Urinary bladder (tissue), 3 donors: ENCODE measurements at regions not wholly inside any gene's neighbourhood (a gene's known extent, or its start where the extent isn't known, plus 50 kb on each side); places are given as distances from the start of the nearest gene placed in this dataset.
A peak's percentile ranks its signal among the peaks of the same experiment; 100 is the strongest.

Experiments used
- DNase-seq: peaks from one replicate; pipeline ENCODE4 v3.0.0-alpha.2; 2015; ENCODE audit errors: extremely low spot score
- H3K27ac ChIP-seq: one replicate; pipeline ENCODE4 v1.5.1; 2013; ENCODE audit warnings: low read depth, mild to moderate bottlenecking, moderate library complexity
- H3K36me3 ChIP-seq: one replicate; pipeline ENCODE4 v1.6.1; 2013; ENCODE audit warnings: mild to moderate bottlenecking, moderate library complexity; ENCODE audit not compliant: insufficient read depth
- H3K4me1 ChIP-seq: one replicate; pipeline ENCODE4 v1.6.1; 2013; ENCODE audit warnings: mild to moderate bottlenecking, moderate library complexity; ENCODE audit not compliant: insufficient read depth
- H3K4me3 ChIP-seq: one replicate; pipeline ENCODE4 v1.5.1; 2013; ENCODE audit warnings: low read depth, low read length
- WGBS: extraction: QIAGEN DNeasy Blood & Tissue Kit; methylation state at CpG from one replicate; pipeline ENCODE4 v1.1.7; 2013; 5-methylcytosine and 5-hydroxymethylcytosine counted together
- donor health status: healthy with polysubstance abuse.
- donor health status: healthy.

DNA sequence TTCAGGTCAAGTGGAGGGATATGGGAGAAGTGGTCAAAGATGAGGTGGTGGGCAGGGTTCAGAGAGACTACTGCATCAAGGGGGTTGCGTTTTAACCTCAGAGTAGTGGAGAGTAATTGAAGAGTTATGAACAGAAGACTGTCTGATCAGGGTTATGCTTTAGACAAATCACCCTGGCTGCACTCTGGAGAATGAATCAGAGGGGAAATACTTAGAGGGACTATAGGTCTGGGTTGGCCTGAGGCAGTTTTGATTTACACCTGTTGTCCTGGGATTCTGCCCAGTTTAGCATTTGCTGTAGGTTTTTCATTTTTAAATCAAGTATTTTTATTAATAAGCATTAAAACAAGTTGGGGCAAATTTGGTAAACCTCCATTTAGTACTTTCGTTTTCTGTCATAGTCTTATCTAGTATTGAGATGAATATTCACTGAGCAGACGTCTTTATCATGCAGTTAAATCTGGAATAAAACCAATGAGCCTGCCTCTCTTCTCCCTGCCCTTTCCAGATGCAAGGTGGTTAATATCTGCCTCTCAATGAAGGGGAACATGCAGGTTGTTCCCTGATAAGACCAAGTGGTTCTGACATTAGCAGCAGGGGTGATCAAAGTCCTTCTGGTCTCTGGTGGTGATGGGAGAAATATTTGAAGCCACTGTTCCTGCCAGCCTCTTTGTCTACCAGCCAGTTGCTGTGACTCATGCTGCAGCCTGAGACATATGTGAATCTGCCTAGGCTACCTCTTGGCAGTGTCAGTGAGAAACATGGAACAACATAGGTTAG is 116.0 kb upstream of the RPS6KA3 start:
- Histone ChIP-seq H3K4me1 (no peaks in the 10 kb centered on the region), H3K4me3 (no peak overlapping the region), H3K27ac (no peak overlapping the region), H3K36me3 (no peaks in the 10 kb centered on the region)
- 41% methylated on average over 3 of the region's 3 CpGs for WGBS
- DNase-seq, result no peak

DNA sequence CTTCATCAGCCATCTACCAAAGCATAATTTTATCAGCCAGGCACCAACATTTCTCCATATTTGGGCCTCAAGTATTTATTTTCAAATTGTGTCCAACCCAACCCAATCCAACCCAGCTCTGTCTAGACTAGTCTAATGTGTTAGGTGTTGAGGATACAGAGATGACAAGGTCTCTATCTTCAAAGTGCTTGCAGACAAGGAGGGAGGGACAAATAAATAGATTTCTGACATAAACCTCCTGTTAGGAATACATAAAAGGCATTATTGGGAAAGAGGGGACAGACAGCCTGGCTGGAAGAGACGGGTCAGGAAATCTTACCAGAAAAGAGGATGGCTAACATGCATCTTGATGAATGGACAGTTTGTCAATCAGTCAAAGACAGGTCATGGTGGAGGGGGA is 115.4 kb upstream of the RPS6KA3 start:
- no peaks in the 10 kb centered on the region for H3K36me3 ChIP-seq
- no peaks in the 10 kb centered on the region for H3K4me1 ChIP-seq
- H3K27ac ChIP-seq, result no peak overlapping the region
- 74% methylated on average over 1 of the region's 1 CpG for WGBS
- H3K4me3 ChIP-seq, result no peak overlapping the region
- no peak for DNase-seq

DNA sequence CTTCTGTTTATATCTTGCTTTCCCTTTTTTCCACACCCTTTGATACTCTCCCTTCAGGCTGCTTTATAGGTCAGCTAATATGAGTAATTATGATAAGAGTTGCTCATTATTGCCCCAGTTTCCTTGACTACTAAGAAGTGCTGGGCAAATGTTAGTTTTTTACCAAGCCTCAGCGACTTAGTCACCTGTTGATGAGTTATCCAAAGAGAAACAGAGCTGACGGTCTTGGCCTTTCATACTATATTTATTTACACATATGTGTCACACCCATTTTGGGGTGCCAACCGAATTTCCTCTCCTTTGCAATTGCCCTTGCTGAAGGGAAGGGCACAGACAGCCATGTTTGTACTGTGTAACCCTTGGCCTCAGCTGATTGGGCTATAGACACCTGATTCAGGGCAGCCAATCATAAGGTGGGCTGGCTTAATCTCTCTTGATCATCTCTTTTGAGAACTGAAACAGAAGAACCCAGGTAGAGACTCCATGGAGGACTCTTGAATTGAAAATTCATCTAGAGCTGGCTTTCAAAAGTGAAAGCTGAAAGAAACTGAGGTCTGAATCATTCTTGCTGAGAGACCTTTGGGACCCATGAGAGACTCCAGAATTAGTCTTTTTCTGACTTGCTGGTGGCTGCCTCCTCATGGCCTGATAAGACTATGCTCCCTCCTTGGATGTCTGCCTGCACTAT is 111.7 kb upstream of the RPS6KA3 start:
- WGBS, result 72% methylated on average over 3 of the region's 3 CpGs

DNA sequence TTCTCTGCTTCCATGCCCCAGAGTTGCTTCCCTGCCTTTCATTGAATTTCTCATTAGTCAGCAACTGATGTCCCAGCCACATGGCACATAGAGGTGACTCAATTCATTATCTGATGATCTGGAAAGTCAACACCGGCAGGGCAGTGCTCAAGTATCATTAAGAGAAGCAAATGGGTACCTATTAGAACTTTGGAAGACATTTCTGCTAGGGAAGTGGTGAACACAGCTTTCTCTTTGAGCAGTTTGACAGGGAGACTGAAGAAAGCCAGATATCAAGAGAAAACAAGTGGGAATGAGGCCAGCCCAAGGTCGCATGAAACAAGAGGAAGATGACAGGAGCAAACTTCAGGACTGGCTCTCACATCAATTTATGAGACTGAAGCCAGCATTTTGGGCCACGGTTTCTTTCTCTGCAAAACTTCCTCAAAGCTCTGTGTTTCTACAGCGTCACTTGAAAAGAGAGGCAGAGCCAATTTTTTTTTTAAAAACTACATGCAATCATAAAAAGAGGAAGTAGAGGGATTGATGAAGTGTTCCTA is 108.3 kb upstream of the RPS6KA3 start:
- DNase-seq, result no peak
- 32% methylated on average over 4 of the region's 4 CpGs for WGBS
- H3K4me3 ChIP-seq, result no peak overlapping the region
- no peaks in the 10 kb centered on the region for H3K36me3 ChIP-seq
- no peaks in the 10 kb centered on the region for H3K4me1 ChIP-seq
- no peak overlapping the region for H3K27ac ChIP-seq

More for the DNA sequence above, 111.7 kb upstream of the RPS6KA3 start:
- no peak overlapping the region for H3K4me3 ChIP-seq
- no peaks in the 10 kb centered on the region for H3K36me3 ChIP-seq
- no peaks in the 10 kb centered on the region for H3K4me1 ChIP-seq
- H3K27ac ChIP-seq, result no peak overlapping the region
- DNase-seq, result no peak

GRCh38 chrX:20374450-20374849 is 107.7 kb upstream of the RPS6KA3 start:
- no peak overlapping the region for H3K4me3 ChIP-seq
- no peaks in the 10 kb centered on the region for H3K36me3 ChIP-seq
- no peaks in the 10 kb centered on the region for H3K4me1 ChIP-seq
- DNase-seq, result no peak
- no peak overlapping the region for H3K27ac ChIP-seq
- 51% methylated on average over 4 of the region's 4 CpGs for WGBS

DNA sequence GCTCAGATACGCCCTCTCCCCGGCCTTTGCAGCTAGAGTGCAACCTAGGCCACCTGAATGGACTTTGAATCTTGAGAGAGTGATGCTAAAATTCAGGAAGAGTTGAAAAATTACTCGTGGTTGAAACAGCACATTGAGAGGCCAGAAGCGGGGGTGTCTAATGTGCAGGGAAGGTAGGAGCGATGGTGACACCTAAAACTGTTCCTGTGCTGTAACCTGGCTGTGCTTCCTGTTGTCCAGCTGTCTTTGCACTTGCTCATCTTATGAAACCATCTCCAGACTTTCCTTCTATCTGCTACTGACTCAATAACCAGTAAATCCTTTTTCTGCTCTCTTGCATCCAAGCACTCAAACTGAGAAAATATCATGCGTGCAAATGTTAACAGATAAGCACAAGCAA is 106.4 kb upstream of the RPS6KA3 start:
- H3K27ac ChIP-seq, result no peak overlapping the region
- 91% methylated on average over 6 of the region's 6 CpGs for WGBS

DNA sequence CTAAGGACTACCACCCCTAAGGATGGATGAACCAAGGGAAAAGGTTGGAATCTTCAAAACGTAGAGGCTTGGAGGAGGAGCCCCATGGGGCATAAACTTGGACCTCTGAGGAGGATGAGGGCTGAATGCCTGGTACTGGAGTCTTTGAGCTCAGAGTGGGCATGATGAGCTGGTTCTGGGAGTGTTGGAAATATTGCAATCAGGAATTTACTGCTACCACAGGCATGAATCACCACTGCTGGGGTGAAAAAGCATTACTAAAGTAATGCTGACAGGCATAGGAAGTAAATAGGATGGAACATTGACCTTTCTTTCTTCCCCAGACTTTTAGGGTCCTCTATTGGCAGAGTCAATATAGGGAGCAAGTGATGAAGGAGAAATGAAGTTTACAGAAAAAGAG is 105.8 kb upstream of the RPS6KA3 start:
- Histone ChIP-seq H3K4me1 (no peaks in the 10 kb centered on the region), H3K4me3 (no peak overlapping the region), H3K27ac (no peak overlapping the region), H3K36me3 (no peaks in the 10 kb centered on the region)
- no peak for DNase-seq
- WGBS, result 89% methylated on average over 1 of the region's 1 CpG

More for the DNA sequence above, 106.4 kb upstream of the RPS6KA3 start:
- Histone ChIP-seq H3K36me3 (no peaks in the 10 kb centered on the region), H3K4me1 (no peaks in the 10 kb centered on the region), H3K4me3 (no peak overlapping the region)
- DNase-seq, result no peak

- WGBS, result 90% methylated on average over 3 of the region's 3 CpGs
These were observed 102.8 kb upstream of the RPS6KA3 start for GRCh38 chrX:20369468-20369867.

DNA sequence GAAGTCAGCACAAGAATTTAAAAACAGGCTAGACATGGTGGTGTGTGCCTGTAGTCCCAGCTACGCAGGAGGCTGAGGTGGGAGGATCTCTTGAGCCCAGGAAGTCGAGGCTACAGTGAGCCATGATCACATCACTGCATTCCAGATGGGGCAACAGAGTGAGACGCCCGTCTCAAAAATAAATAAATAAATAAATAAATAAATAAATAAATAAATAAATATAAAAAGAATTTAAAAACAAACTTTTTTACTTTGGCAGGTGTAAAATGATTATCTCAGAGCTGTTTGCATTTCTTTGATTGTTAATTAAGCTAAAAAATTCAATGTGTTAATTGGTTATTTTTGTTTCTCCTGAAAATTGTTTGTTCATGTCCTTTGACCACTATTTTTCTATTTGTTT is 97.5 kb upstream of the RPS6KA3 start:
- 96% methylated on average over 4 of the region's 4 CpGs for WGBS
- Histone ChIP-seq H3K4me1 (no peaks in the 10 kb centered on the region), H3K27ac (no peak overlapping the region), H3K4me3 (no peak overlapping the region), H3K36me3 (no peaks in the 10 kb centered on the region)
- no peak for DNase-seq

More at GRCh38 chrX:20369468-20369867, 102.8 kb upstream of the RPS6KA3 start:
- no peak overlapping the region for H3K27ac ChIP-seq
- H3K4me1 ChIP-seq, result no peaks in the 10 kb centered on the region
- no peaks in the 10 kb centered on the region for H3K36me3 ChIP-seq
- DNase-seq, result no peak
- H3K4me3 ChIP-seq, result no peak overlapping the region

DNA sequence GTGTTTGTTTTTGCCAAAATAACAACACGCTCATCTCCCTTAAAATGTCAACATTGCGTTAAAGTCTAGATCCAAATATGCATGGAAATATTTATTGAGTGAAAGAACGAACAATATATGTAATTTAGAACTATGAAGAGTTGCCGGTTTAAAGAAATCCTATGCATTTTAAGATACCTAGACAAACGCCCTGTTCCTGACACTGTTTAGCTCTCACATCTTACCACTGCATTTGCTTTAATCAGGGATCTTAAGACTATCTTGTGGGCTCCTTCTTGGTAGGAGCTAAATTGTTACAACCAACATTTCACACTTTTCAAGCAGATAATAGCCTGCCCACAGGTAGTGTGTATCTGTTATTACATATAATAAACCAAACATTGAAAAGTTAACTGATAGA is 96.6 kb upstream of the RPS6KA3 start:
- Histone ChIP-seq H3K27ac (no peak overlapping the region), H3K4me3 (no peak overlapping the region), H3K4me1 (no peaks in the 10 kb centered on the region), H3K36me3 (no peaks in the 10 kb centered on the region)
- DNase-seq, result no peak
- WGBS, result 41% methylated on average over 5 of the region's 5 CpGs

DNA sequence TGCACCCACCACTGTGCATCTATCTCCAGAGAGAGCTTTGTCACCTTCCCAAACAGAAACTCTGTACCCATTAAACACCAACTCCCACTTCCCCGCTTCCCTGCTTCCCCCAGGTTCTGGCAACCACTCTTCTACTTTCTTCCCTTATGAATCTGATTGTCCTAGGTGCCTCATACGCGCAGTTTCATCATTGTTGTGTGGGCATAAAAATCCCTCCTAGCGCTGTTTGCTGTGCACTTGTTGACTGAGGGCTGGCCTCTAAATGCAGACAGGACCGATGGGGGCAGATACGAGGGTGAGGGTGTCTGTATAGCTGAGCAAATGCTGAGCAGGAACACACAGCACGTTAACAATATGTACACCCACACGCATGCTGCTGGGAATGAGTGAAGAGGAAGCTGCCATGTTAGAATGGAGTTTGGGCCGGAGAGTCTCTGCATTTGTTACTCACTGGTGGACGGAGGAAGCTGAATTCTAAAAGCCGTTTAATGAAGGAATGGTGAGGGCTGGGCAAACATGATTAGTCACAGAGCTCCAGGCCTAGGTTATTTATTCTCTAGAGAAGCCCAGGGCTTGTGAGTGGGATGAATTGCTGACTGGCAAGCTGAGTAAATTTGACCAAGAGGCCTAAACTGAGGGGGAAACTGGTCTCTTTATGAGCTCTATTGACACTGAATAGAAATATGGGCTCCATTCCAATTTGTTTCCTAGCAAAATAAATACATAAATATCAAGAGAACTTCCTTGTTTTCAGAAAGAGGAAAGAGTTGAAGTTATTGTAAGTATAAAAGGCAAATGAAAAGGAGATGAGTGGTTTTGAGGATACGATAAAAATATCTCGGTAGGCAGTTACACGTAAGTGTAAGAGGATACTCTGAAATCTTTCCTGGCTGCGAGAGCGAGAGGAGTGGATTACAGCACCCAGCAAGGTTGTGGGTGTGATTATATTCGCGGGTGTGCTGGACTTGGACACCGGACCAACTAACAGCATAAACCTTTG is 95.9 kb upstream of the RPS6KA3 start:
- H3K4me3 ChIP-seq, result no peak overlapping the region
- peak overlapping the region; percentile 2 for H3K27ac ChIP-seq
- no peaks in the 10 kb centered on the region for H3K36me3 ChIP-seq
- 28% methylated on average over 19 of the region's 19 CpGs for WGBS
- no peaks in the 10 kb centered on the region for H3K4me1 ChIP-seq
- DNase-seq, result peak; percentile 59

DNA sequence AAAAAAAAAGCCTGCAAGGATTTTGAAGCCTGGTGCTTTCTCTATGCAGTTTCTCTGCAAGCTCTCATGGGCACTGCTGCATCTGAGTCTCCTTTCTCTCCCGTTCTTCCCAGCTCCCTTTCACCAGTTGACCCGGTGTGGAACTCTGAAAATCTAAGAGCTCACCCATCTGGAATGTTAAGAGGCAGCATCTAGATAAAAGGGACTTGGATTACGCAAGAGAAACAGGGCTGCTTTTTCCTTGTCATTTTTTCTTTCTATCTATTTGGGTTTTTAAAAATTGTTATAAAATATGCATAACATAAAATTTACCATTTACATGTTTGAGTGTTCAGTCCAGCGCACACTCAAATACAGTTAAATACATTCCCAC is 95.2 kb upstream of the RPS6KA3 start:
- 30% methylated on average over 4 of the region's 4 CpGs for WGBS
- H3K4me3 ChIP-seq, result no peak overlapping the region
- H3K36me3 ChIP-seq, result no peaks in the 10 kb centered on the region
- DNase-seq, result no peak
- H3K4me1 ChIP-seq, result no peaks in the 10 kb centered on the region
- no peak overlapping the region for H3K27ac ChIP-seq

DNA sequence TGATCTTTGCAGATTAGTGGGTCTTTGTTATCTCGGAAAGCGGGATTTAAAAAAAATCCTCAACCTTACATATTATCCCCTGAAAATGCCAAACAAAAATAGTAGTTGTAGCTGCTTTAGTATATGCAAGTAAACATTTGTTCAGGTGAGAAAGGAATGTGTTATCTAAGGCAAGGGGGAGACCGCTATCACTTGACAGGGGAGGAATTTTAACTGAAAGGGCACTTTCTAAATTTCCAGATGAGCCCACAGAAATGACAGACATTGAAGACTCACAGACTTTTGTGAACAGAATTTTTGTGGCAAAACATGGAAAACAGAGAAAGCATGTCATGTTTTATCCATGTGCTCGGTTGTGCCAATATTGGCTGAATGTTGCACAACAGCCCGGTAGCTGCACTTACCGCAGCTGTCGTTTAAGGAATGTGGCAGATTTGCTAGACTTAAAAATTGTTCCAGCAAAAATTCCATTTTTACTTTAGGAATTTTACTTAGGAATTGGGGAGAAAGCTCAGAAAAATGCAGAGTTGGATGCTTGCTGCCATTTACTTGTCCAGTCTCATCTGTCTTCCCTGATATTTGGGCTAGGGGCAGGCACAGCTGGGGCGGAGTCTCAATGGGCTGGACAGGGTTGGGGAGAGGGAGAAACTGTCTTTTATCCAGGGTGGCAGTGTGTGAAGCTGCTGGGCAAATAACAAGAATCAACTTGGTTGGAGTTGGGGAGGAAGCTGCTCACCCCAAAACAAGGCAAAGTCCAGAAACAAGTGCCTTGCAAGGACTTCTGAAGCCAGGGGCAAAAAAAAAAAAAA is 94.6 kb upstream of the RPS6KA3 start:
- H3K4me3 ChIP-seq, result no peak overlapping the region
- H3K4me1 ChIP-seq, result no peaks in the 10 kb centered on the region
- 54% methylated on average over 8 of the region's 8 CpGs for WGBS
- H3K27ac ChIP-seq, result no peak overlapping the region
- no peaks in the 10 kb centered on the region for H3K36me3 ChIP-seq
- no peak for DNase-seq
